GM21825 (cell line): ENCODE measurements at regions not wholly inside any gene's neighbourhood (a gene's known extent, or its start where the extent isn't known, plus 50 kb on each side); places are given as distances from the start of the nearest gene placed in this dataset.

Experiments used
- ATAC-seq: cut with Tn5 transposase; IDR thresholded peaks from one replicate; pipeline ENCODE4 v1.9.1; 2021; ENCODE audit warnings: mild to moderate bottlenecking, moderate library complexity; ENCODE audit not compliant: unreplicated experiment

- no peak for ATAC-seq
These were observed 182.5 kb downstream of the VRK1 start for GRCh38 chr14:96979611-96980074.

DNA sequence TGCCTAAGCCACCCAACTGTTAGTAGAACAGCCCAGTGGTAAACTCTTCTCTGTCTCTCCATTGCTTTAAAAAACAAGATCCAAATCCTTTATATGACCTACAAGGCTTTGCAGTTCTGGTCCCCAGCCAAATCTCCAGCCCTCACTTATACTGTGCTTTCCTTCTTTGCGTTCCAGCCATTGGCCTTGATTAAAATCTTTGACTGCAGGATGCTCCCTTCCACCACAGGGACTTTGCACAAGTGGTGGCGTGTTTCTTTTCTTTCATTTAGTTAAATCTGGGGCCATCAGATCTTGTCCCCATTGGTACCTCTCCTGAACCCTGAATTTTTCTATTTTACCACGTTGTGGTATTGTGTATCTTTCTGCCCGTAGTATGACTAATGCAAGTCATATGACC lies 183.7 kb downstream of the VRK1 start:
- ATAC-seq: no peak

GRCh38 chr14:96986256-96987085 lies 189.3 kb downstream of the VRK1 start:
- ATAC-seq: no peak

DNA sequence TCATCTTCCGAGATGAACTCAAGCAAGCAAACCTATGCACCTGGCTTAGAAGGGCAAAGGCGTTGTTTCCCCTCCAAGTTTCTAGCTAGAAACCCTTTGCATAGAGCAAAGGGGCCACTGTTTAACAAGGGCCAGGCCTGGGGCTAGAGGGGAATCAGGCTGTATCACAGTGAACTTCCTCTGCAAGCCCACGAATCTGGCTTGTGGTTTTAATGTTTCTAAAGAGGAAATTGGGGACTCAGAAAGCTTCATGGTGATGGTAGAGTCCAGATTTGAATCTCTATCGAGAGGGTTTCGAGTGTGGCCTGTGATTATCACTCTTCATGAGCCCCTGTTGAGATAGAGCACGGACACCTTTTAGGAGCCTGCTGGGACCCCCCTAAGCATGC lies 189.9 kb downstream of the VRK1 start:
- ATAC-seq: no peak

DNA sequence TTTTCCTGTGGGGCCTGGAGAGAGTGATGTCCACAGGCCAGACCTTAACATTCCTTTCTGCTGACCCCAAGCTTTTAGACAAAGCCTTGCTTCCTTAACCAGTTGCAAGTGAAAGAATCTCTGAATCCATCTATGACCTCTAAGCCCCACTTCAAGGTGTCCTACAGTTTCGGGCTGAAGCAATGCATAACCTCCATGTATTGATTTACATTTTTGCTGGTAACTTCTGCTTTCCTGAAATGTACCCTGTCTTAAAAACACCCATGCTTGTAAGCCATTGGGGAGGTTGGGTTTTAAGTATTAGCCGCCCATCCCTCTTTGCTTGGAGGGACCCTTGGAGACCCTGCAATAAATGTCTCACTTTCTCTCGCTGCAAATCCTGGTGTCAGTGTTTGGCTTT lies 190.6 kb downstream of the VRK1 start:
- ATAC-seq: no peak

DNA sequence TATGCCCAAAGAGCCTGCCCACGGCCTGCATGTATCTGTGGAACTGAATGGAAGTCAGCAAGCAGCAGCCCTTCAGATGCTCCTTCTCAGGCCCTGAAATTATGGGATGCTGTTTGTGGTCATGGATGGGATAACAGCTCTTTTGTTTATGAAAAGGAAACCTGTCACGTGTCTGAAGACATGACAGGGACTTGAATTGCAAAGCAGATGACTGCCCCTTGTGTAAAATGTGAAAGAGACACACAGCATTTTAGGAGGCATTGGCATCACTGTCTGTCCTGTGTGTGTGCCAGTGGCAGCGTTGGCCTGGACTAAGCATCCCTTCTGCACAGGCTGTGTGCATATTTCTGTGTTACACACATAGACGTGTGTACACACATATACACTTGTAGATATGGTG lies 192.1 kb downstream of the VRK1 start:
- ATAC-seq: no peak

DNA sequence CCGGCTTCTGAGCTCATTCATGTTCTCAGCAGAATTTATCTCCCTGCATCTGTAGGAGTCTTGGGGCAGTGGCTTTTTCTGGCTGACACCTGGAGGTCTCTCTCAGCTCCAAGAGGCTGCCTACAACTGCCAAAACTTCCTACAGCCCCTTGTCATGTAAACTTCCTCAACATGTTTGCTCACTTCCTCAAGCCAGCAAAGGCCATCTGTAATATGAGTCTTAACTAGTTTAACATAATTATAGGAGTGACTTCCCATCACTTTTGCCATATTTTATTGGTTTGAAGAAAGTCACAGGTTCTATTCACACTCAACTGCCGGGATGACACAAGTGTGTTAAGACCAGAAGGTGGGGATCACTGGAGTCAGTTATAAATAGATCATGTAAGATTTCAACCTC lies 194.0 kb downstream of the VRK1 start:
- ATAC-seq: no peak

DNA sequence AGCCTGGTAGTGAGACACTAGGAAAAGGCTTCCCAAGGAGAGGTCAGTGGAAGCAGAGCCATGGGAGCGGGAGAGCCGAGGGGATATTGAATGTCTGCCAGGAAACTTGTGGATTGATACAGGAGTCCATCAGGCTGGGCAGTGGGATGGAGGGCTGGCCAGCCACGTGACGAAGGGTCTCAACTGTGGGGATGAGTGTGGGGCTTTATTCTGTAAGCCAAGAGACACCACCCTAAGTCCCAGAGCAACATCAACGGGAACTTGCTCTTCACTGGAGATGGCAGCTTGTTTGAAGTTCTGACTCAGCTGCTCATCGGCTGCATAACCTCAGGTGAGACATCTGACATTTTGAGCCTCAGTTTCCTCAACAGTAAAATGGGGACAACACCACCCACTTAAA lies 197.8 kb downstream of the VRK1 start:
- no peak for ATAC-seq

DNA sequence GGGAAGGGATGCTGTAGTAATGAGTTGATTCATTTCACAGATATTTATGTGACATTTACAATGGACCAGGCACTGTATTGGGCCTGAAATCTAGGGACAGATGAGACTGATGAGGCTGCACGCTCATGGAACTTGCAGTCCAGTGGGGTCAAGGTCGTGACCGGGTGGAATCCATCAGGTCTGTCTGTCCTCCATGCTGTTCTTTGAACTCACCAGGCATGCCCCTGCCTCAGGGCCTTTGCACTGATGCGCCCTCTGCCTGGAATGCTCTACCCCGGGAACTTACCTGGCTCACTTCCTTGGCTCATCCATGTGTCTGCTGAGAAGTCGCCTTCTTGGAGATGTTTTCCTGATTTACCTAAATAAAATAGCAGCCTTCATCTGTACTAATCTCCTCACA lies 200.1 kb downstream of the VRK1 start:
- ATAC-seq: no peak

DNA sequence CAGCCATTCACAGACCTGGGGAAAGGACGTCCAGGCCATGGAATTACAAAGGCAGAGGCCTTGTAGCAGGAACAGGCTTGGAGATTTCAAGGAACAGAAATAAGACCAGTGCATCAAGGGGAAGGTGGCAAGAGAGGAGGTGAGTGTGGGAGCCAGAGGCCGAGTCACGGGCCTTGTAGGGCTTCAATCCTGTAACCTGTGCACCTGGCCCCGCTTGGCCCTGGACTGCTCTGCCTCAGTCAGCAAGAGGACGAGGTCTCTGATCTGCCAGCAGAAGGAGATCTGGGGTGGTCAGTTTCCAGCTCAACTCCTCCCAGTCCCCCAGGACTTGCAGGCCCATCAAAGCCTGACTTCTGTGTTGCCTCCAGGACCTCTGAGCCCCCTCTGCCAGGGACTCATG lies 200.8 kb downstream of the VRK1 start:
- no peak for ATAC-seq

- ATAC-seq: no peak
These were observed 202.5 kb downstream of the VRK1 start for GRCh38 chr14:96999654-97000155.

GRCh38 chr14:97002454-97002853 lies 205.3 kb downstream of the VRK1 start:
- no peak for ATAC-seq

- no peak for ATAC-seq
These were observed 208.8 kb downstream of the VRK1 start for GRCh38 chr14:97005934-97006333.

DNA sequence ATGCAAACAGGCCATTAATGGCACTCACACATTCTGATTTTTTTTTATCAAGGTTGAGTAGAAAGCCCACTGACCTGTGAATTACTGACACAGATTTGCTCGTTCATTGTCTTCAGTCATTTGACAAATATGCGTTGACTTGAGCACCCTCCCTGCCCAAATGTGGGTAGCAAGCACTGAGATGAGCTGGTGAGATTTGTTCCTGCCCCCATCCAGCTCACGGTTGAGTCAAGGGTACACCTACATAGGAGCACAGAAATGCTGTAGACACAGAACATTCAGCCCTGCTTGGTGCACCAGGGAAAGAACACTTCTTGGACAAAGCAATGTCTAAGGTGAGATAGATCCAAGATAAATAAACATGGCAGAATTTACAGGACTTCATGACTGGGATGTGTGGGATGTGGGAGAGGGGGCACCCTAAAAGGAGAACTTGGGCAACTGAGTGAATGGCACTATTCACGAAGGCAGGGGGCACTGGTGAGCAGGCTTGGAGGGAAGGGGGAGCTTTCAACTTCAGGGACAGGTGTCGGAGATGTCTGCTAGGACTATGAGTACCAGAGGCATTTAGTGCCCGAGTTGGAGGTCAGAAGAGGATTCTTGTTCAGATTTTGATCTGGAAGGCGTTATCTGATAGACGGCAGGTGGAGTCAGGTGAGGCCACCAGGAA lies 213.4 kb downstream of the VRK1 start:
- ATAC-seq: no peak

DNA sequence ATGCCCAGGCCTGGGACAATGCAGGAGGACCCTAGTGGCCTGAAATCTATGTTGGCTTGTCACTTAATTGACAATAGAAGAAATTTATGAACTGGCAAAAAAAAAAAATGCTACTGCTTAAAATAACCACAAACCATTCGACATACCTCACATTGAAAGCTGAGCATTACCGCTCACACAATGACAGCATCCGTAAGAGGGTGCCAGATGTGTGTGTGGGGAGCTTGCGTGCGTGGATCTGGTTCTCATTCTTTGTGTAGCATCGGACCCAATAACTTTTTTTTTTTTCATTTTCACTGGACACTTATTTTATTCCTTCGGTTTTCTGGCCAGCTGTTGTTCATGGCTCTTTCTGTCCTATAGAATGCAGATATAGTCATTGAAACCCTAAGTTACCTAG lies 216.7 kb downstream of the VRK1 start:
- ATAC-seq: no peak

GRCh38 chr14:97021001-97021400 lies 223.8 kb downstream of the VRK1 start:
- no peak for ATAC-seq

GRCh38 chr14:97021571-97022168 lies 224.5 kb downstream of the VRK1 start:
- ATAC-seq: no peak

- no peak for ATAC-seq
These were observed 225.6 kb downstream of the VRK1 start for GRCh38 chr14:97022741-97023140.

DNA sequence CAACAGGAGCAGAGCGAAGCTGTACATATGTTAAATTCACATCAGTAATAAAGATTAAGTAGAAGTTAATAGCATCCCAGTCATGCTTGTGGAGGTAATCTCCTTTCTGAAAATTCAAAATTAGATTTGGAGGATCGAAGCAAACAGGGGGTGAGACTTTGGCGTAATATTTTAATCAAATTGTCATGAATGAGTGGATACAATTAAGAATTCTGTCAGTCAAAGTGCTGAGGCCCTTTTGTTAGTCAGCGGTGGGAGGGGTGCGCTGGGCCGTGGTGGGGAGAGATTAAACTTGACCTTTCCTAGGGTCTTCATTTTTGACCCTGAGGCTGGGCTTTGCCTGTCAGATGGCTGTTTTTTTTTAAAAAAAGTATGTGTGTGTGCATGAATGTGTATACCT lies 226.7 kb downstream of the VRK1 start:
- ATAC-seq: no peak

DNA sequence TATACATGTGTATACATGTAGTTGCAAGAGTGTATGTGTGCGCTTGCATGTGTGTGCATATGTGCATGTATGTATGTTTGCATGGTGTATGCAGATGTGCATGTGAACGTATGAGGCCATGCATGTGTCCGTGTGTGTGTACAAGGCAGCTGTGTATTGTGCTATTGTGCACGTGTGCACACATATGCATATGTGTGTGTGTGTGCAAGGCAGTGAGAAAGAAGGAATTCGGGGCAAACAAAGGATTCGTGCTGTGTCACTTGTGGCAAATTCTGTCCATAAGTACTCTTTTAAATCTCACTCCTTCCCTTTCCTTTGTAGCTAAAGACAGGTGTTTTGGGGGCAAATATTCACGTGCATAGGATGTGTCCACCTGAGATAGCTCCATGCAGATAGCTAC lies 227.1 kb downstream of the VRK1 start:
- ATAC-seq: no peak

DNA sequence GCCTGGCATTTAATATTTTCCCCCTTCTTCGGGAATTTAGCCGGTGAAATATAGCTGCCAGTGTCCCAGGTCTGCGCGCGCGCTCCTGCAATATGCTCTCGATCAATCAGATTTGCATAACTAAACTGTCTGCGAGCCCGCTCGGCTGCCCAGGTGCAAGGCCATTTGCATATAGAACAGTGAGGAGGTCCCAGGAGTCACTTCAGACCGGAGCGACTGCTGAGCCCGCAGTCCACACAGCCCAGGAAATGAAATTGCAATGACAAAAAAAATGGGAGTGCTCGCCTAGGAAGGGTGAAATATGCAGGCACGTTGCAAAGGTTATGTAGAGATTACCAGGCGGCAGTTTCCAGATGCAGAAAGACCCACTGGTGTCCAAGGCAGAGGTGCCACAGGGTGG lies 228.5 kb downstream of the VRK1 start:
- ATAC-seq: no peak
